NCI-H446 (cell line): ENCODE measurements at regions not wholly inside any gene's neighbourhood (a gene's known extent, or its start where the extent isn't known, plus 50 kb on each side); places are given as distances from the start of the nearest gene placed in this dataset.
A peak's percentile ranks its signal among the peaks of the same experiment; 100 is the strongest.
"Not testable (repeated sequence)": the region's sequence is repeated elsewhere in the genome, so short reads cannot be mapped to it uniquely, and the experiment has no call there.

Source experiments
- DNase-seq, 2 experiments: peaks; one replicate each; lab custom pipeline; 2025; lab: John Stamatoyannopoulos, UW

- no peak for DNase-seq
Measured at GRCh38 chr6:53446151-53446550, 97.4 kb upstream of the ELOVL5 start.

- DNase-seq: no peak
Measured at GRCh38 chr6:53441761-53442160, 93.0 kb upstream of the ELOVL5 start.

GRCh38 chr6:53441035-53441493, 92.3 kb upstream of the ELOVL5 start:
- peak; percentile 29 to 56 for DNase-seq

- DNase-seq: no peak
Measured at GRCh38 chr6:53440336-53440945, 91.7 kb upstream of the ELOVL5 start.

- no peak for DNase-seq
Measured at GRCh38 chr6:53439556-53439955, 90.8 kb upstream of the ELOVL5 start.

GRCh38 chr6:53437557-53438202, 88.9 kb upstream of the ELOVL5 start:
- DNase-seq: peak; percentile 27 to 46

- DNase-seq: no peak
Measured at GRCh38 chr6:53436526-53437303, 88.0 kb upstream of the ELOVL5 start.

GRCh38 chr6:53433951-53434285, 85.2 kb upstream of the ELOVL5 start:
- DNase-seq: no peak

GRCh38 chr6:53433261-53433950, 84.7 kb upstream of the ELOVL5 start:
- DNase-seq: no peak

- DNase-seq: no peak
Measured at GRCh38 chr6:53432318-53433161, 83.8 kb upstream of the ELOVL5 start.

GRCh38 chr6:53431704-53432103, 83.0 kb upstream of the ELOVL5 start:
- DNase-seq: no peak

- no peak for DNase-seq
Measured at GRCh38 chr6:53429401-53429800, 80.7 kb upstream of the ELOVL5 start.

GRCh38 chr6:53428886-53429285, 80.1 kb upstream of the ELOVL5 start:
- no peak for DNase-seq

GRCh38 chr6:53426667-53427270, 78.0 kb upstream of the ELOVL5 start:
- DNase-seq: no peak

- no peak for DNase-seq
Measured at GRCh38 chr6:53426117-53426516, 77.4 kb upstream of the ELOVL5 start.

- DNase-seq: no peak
Measured at GRCh38 chr6:53424976-53425718, 76.4 kb upstream of the ELOVL5 start.

GRCh38 chr6:53424300-53424699, 75.5 kb upstream of the ELOVL5 start:
- no peak for DNase-seq

- DNase-seq: not testable (repeated sequence)
Measured at GRCh38 chr6:53423560-53423959, 74.8 kb upstream of the ELOVL5 start.

GRCh38 chr6:53419026-53419425, 70.3 kb upstream of the ELOVL5 start:
- DNase-seq: no peak

- no peak for DNase-seq
Measured at GRCh38 chr6:53418288-53418687, 69.5 kb upstream of the ELOVL5 start.

GRCh38 chr6:53417141-53417540, 68.4 kb upstream of the ELOVL5 start:
- DNase-seq: no peak
